IMR-90 (cell line): ENCODE measurements at regions not wholly inside any gene's neighbourhood (a gene's known extent, or its start where the extent isn't known, plus 50 kb on each side); places are given as distances from the start of the nearest gene placed in this dataset.

Experiments
- ATAC-seq: fragments of 200-7000 bp; cut with Tn5 transposase; 2 replicates; pipeline ENCODE4 v1.9.1; 2020; ENCODE audit warnings: low read depth, mild to moderate bottlenecking, moderate library complexity
- BruUV-seq: library from RNA; stranded (reverse); fragments of 400-500 nt; replicated peaks from 2 replicates; lab custom pipeline; 2021; lab: Mats Ljungman, UMichigan
- CTCF ChIA-PET: fragments of 300-600 bp; formaldehyde crosslinking; extraction: SDS; loops from one replicate; lab custom pipeline; 2021; ENCODE audit warnings: antibody characterized with exemption; lab: Yijun Ruan, JAX
- POLR2A ChIA-PET: fragments of 300-600 bp; sonication (Branson Sonifier 250); formaldehyde crosslinking; loops from one replicate; lab custom pipeline; 2022; ENCODE audit warnings: antibody characterized with exemption; ENCODE audit not compliant: unreplicated experiment; lab: Charles Lee
- DNase-seq: peaks from one replicate; pipeline ENCODE4 v3.0.0; 2013
- H2AFZ ChIP-seq: replicated peaks from 2 replicates; pipeline ENCODE3; 2013; ENCODE audit warnings: low read length, mild to moderate bottlenecking; ENCODE audit not compliant: poor library complexity
- H2AK5ac ChIP-seq: 2 replicates; pipeline ENCODE4 v1.6.1; 2013; ENCODE audit warnings: low read depth, low read length, inconsistent platforms
- H2AK9ac ChIP-seq: replicated peaks from 2 replicates; pipeline ENCODE3; 2013; ENCODE audit warnings: mild to moderate bottlenecking, low read depth, low read length, moderate library complexity; ENCODE audit not compliant: poor library complexity
- H2BK120ac ChIP-seq: 2 replicates; pipeline ENCODE4 v1.6.1; 2013; ENCODE audit warnings: low read depth, low read length, inconsistent platforms
- H2BK15ac ChIP-seq: 3 replicates; pipeline ENCODE4 v1.6.1; 2013; ENCODE audit warnings: low read depth, low read length, inconsistent platforms
- H2BK20ac ChIP-seq: 2 replicates; pipeline ENCODE4 v1.6.1; 2013; ENCODE audit warnings: low read depth, mild to moderate bottlenecking, inconsistent platforms, low read length, moderate library complexity
- H2BK5ac ChIP-seq: 2 replicates; pipeline ENCODE4 v1.6.1; 2013; ENCODE audit warnings: mild to moderate bottlenecking, low read depth, low read length, inconsistent platforms; ENCODE audit not compliant: poor library complexity, severe bottlenecking
- H3K14ac ChIP-seq: replicated peaks from 2 replicates; pipeline ENCODE4 v1.6.1; 2013; ENCODE audit warnings: low read depth, low read length, inconsistent platforms
- H3K18ac ChIP-seq: 2 replicates; pipeline ENCODE4 v1.6.1; 2013; ENCODE audit warnings: low read depth, low read length, control low read depth
- H3K23ac ChIP-seq: 2 replicates; pipeline ENCODE4 v1.6.1; 2013; ENCODE audit warnings: low read depth, low read length, inconsistent platforms
- H3K27ac ChIP-seq: 2 replicates; pipeline ENCODE4 v1.5.1; 2013; ENCODE audit warnings: mild to moderate bottlenecking, control low read depth, low read length; ENCODE audit not compliant: insufficient read depth
- H3K27me3 ChIP-seq: 2 replicates; pipeline ENCODE4 v1.6.1; 2013; ENCODE audit warnings: low read length; ENCODE audit not compliant: control insufficient read depth, insufficient read depth
- H3K36me3 ChIP-seq: 2 replicates; pipeline ENCODE4 v1.6.1; 2013; ENCODE audit warnings: low read length, mixed read lengths; ENCODE audit not compliant: control insufficient read depth, insufficient read depth
- H3K4ac ChIP-seq: 2 replicates; pipeline ENCODE4 v1.6.1; 2013; ENCODE audit warnings: low read depth, low read length, inconsistent platforms
- H3K4me1 ChIP-seq: 2 replicates; pipeline ENCODE4 v1.6.1; 2013; ENCODE audit warnings: low read length, mixed read lengths; ENCODE audit not compliant: control insufficient read depth, insufficient read depth
- H3K4me2 ChIP-seq: 2 replicates; pipeline ENCODE4 v1.6.1; 2013; ENCODE audit warnings: low read depth, mild to moderate bottlenecking, control low read depth, low read length, moderate library complexity
- H3K4me3 ChIP-seq: 2 replicates; pipeline ENCODE4 v1.5.1; 2013; ENCODE audit warnings: low read depth, mild to moderate bottlenecking, control low read depth, low read length, moderate library complexity; ENCODE audit not compliant: insufficient read depth
- H3K56ac ChIP-seq: 2 replicates; pipeline ENCODE4 v1.6.1; 2013; ENCODE audit warnings: low read length, inconsistent platforms; ENCODE audit not compliant: insufficient read depth; ENCODE audit errors: extremely low read depth
- H3K79me1 ChIP-seq, 2 experiments: 2 replicates each; pipeline ENCODE4 v1.6.1; 2013; ENCODE audit warnings: low read length in 2 of 2, inconsistent platforms in 1 of 2, low read depth in 1 of 2
- H3K9ac ChIP-seq: 2 replicates; pipeline ENCODE4 v1.6.1; 2013; ENCODE audit warnings: low read depth, low read length, control low read depth
- H3K9me1 ChIP-seq: 2 replicates; pipeline ENCODE4 v1.6.1; 2013; ENCODE audit warnings: low read length, inconsistent platforms; ENCODE audit not compliant: insufficient read depth
- H3K9me3 ChIP-seq: 2 replicates; pipeline ENCODE4 v1.6.1; 2013; ENCODE audit warnings: low read length; ENCODE audit not compliant: control insufficient read depth, insufficient read depth
- H4K20me1 ChIP-seq: 2 replicates; pipeline ENCODE4 v1.6.1; 2013; ENCODE audit warnings: low read length, inconsistent platforms; ENCODE audit not compliant: insufficient read depth
- H4K5ac ChIP-seq: 2 replicates; pipeline ENCODE4 v1.6.1; 2013; ENCODE audit warnings: mild to moderate bottlenecking, low read depth, low read length, control low read depth
- H4K8ac ChIP-seq, 2 experiments: 2 replicates each; pipeline ENCODE4 v1.6.1; 2013; ENCODE audit warnings: low read depth in 2 of 2, low read length in 2 of 2, control low read depth in 1 of 2, inconsistent platforms in 1 of 2
- H4K91ac ChIP-seq: 2 replicates; pipeline ENCODE4 v1.6.1; 2013; ENCODE audit warnings: low read depth, low read length, inconsistent platforms; ENCODE audit not compliant: insufficient read depth
- CHD1 ChIP-seq: IDR thresholded peaks from 2 replicates; pipeline ENCODE4 v1.6.1; 2012; ENCODE audit warnings: low read depth, low read length, improper control_type of control experiment
- FOS ChIP-seq: fragments of 150-350 bp; IDR thresholded peaks from 2 replicates; pipeline ENCODE4 v1.6.1; 2016; ENCODE audit warnings: low read depth, low read length
- MAFK ChIP-seq: IDR thresholded peaks from 2 replicates; pipeline ENCODE4 v1.6.1; 2012; ENCODE audit warnings: low read depth, low read length, improper control_type of control experiment
- NFE2L2 ChIP-seq: fragments of 150-350 bp; IDR thresholded peaks from 2 replicates; pipeline ENCODE4 v1.6.1; 2016; ENCODE audit warnings: low read depth, mild to moderate bottlenecking, low read length
- POLR2A ChIP-seq: IDR thresholded peaks from 2 replicates; pipeline ENCODE4 v1.6.1; 2012; ENCODE audit warnings: mild to moderate bottlenecking, low read depth, low read length
- RAD21 ChIP-seq: IDR thresholded peaks from 2 replicates; pipeline ENCODE4 v1.6.1; 2012; ENCODE audit warnings: low read length, improper control_type of control experiment
- RCOR1 ChIP-seq: IDR thresholded peaks from 2 replicates; pipeline ENCODE4 v1.6.1; 2012; ENCODE audit warnings: mild to moderate bottlenecking, low read length, improper control_type of control experiment; ENCODE audit not compliant: insufficient replicate concordance
- SMC3 ChIP-seq: fragments of 150-350 bp; IDR thresholded peaks from 2 replicates; pipeline ENCODE4 v1.6.1; 2016; ENCODE audit warnings: low read depth, mild to moderate bottlenecking, antibody characterized with exemption, low read length, moderate library complexity
- WGBS, 2 experiments: methylation state at CpG; one replicate each; pipeline versions ENCODE4 v1.1.5 to v1.1.7; 2013; ENCODE audit warnings: missing lambda C conversion rate in 2 of 2; ENCODE audit not compliant: insufficient read length in 1 of 2; ENCODE audit errors: extremely low coverage in 2 of 2; 5-methylcytosine and 5-hydroxymethylcytosine counted together
- dilution Hi-C: fragments of 300-500 bp; cut with HindIII; formaldehyde crosslinking; loops from one replicate; pipeline ENCODE4 v1.14.3; 2018; ENCODE audit warnings: low sequenced_read_pairs; ENCODE audit not compliant: unreplicated experiment
- in situ Hi-C: fragments of 300-500 bp; cut with MboI; formaldehyde crosslinking; loops from 3 replicates; pipeline ENCODE4 v1.14.3; 2019; ENCODE audit warnings: low sequenced_read_pairs, inconsistent platforms, mixed read lengths
- intact Hi-C: fragments of 100-400 bp; cut with micrococcal nuclease; formaldehyde crosslinking; loops from 2 replicates; pipeline ENCODE4 v1.10.0; 2022
- TF ChIP-seq, protein P1 (sequence below): conservative IDR thresholded peaks from 2 replicates; pipeline ENCODE4 v1.5.1; 2012; ENCODE audit warnings: mild to moderate bottlenecking, low read depth, low read length, improper control_type of control experiment

DNA sequence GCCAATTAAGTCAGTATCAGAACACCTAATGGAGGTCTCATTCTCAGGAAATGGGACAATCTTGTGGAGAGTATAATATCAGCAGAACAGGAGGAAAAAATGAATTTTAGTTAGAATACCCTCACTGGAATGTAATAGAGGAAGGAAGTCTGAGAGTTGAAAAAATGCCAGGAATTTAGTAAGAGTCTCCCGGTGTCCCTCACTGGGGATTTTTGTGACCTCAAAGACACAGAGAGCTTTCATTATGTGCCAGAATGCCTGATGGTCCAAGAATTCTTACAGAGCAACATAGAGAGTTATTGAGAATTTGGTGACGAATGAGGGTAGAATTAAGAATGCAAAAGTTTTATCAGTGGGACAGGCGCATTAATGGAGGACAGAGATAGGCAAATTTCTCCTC is 443.5 kb upstream of the B3GALT2 start:
- no CpG with 5 or more reads among the region's 3 CpGs for WGBS, 2 experiments
- Histone ChIP-seq H2BK20ac (no peak overlapping the region), H3K27me3 (no peaks in the 10 kb centered on the region), H2AFZ (no peak overlapping the region), H3K4ac (no peak overlapping the region), H3K9ac (no peak overlapping the region), H2BK15ac (no peak overlapping the region), H3K9me1 (0 out of 2 replicates have a peak, but pooled peaks cover 3% of the 10 kb centered on the region), H2AK9ac (no peak overlapping the region), H2BK5ac (no peak overlapping the region), H3K4me1 (no peaks in the 10 kb centered on the region), H3K4me3 (no peak overlapping the region), H4K91ac (no peak overlapping the region), H3K36me3 (no peaks in the 10 kb centered on the region), H4K8ac (no peak overlapping the region), H2AK5ac (no peak overlapping the region), H3K79me1 (no peaks in the 10 kb centered on the region), H3K23ac (no peak overlapping the region), H3K18ac (no peak overlapping the region), H3K4me2 (no peak overlapping the region), H3K9me3 (no peaks in the 10 kb centered on the region), H4K20me1 (no peaks in the 10 kb centered on the region), H2BK120ac (no peak overlapping the region), H3K14ac (no peak overlapping the region), H4K5ac (no peak overlapping the region), H3K56ac (no peak overlapping the region), H3K27ac (no peak overlapping the region)
- BruUV-seq, result no TSS peak
- ChIA-PET POLR2A (no interaction called here), CTCF (no interaction called here)
- DNase-seq (no peak), ATAC-seq (no peak; the same call in 1 of the 2 replicates)
- in situ Hi-C loops (no loop called here), intact Hi-C loops (no loop called here), dilution Hi-C loops (no loop called here)
- TF ChIP-seq NFE2L2 (no peak), MAFK (no peak), RAD21 (no peak), POLR2A (no peak), SMC3 (no peak), CHD1 (no peak), FOS (no peak), RCOR1 (no peak)
- TF ChIP-seq, protein P1, sequence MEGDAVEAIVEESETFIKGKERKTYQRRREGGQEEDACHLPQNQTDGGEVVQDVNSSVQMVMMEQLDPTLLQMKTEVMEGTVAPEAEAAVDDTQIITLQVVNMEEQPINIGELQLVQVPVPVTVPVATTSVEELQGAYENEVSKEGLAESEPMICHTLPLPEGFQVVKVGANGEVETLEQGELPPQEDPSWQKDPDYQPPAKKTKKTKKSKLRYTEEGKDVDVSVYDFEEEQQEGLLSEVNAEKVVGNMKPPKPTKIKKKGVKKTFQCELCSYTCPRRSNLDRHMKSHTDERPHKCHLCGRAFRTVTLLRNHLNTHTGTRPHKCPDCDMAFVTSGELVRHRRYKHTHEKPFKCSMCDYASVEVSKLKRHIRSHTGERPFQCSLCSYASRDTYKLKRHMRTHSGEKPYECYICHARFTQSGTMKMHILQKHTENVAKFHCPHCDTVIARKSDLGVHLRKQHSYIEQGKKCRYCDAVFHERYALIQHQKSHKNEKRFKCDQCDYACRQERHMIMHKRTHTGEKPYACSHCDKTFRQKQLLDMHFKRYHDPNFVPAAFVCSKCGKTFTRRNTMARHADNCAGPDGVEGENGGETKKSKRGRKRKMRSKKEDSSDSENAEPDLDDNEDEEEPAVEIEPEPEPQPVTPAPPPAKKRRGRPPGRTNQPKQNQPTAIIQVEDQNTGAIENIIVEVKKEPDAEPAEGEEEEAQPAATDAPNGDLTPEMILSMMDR, result no peak
